GM12873 (cell line): ENCODE measurements at regions not wholly inside any gene's neighbourhood (a gene's known extent, or its start where the extent isn't known, plus 50 kb on each side); places are given as distances from the start of the nearest gene placed in this dataset.

Experiments used
- TF ChIP-seq, protein P1 (sequence below): IDR thresholded peaks from 2 replicates; pipeline ENCODE4 v1.5.1; 2012; ENCODE audit warnings: low read depth, mild to moderate bottlenecking, moderate library complexity, low read length, control low read depth; ENCODE audit not compliant: insufficient read depth; ENCODE audit errors: missing control alignments

DNA sequence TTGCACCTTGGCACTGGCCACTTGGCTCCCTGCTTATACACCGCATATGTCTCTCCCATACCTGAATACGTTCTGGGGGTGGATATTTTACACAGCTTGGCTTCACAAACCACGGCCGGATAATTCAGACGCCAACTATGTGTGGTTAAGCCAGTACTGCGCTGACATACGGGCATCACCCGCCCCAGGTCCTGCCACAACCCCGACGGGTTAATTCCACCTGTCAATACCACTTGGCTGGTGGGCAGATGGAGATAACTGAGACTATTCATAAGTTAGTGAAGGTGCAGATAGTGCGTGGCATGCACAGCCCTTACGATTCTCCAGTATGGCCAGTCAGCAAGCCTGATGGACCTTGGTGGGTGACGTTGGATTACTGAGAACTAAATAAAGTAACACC is 696.3 kb upstream of the AGA start:
- TF ChIP-seq, protein P1, sequence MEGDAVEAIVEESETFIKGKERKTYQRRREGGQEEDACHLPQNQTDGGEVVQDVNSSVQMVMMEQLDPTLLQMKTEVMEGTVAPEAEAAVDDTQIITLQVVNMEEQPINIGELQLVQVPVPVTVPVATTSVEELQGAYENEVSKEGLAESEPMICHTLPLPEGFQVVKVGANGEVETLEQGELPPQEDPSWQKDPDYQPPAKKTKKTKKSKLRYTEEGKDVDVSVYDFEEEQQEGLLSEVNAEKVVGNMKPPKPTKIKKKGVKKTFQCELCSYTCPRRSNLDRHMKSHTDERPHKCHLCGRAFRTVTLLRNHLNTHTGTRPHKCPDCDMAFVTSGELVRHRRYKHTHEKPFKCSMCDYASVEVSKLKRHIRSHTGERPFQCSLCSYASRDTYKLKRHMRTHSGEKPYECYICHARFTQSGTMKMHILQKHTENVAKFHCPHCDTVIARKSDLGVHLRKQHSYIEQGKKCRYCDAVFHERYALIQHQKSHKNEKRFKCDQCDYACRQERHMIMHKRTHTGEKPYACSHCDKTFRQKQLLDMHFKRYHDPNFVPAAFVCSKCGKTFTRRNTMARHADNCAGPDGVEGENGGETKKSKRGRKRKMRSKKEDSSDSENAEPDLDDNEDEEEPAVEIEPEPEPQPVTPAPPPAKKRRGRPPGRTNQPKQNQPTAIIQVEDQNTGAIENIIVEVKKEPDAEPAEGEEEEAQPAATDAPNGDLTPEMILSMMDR, result no peak

DNA sequence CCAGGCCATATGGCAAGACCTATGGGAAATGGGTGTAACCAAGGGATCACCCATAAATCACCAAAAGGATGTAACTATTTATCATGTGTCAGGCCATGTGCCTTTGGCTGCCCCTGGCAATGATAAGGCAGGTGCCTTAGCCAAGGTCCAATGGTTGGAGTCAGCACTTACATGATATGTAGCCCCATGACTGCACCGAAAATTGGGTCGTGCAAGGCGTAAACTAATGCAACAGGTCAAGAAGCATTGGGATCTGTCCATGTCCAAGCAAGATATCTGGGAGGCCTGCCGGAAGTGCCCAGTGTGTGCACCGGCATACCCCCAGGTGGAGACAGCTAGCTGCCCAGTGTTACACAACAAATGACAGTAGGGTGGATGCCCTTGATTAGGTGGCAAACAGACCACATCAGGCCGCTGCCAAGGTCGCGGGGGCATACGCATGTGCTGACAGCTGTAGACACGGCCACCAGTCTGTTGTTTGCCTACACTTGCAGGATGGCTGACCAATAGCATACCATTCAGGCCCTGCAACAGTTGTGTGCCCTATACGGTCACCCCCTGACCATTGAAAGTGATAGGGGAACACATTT is 698.2 kb upstream of the AGA start:
- TF ChIP-seq, protein P1, result no peak

DNA sequence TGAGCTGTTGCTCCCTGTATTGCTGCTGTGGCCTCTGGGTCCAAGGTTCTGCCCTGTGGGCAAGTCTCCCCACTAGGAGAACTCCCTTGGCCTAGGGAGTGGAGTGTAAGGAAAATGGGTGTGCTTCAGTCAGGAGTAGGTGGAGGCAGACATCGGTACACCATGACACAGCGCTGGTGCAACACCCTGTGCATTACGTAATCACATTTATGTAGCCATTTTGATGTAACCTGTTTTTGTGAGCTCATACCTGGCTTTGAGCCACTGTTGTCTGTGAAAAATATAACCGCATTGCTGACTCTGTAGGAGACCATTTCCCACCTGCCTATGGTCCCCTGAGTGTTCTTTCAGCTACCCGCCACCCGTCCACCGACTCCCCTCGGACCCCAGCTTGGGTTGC is 700.5 kb upstream of the AGA start:
- TF ChIP-seq, protein P1, result no peak

DNA sequence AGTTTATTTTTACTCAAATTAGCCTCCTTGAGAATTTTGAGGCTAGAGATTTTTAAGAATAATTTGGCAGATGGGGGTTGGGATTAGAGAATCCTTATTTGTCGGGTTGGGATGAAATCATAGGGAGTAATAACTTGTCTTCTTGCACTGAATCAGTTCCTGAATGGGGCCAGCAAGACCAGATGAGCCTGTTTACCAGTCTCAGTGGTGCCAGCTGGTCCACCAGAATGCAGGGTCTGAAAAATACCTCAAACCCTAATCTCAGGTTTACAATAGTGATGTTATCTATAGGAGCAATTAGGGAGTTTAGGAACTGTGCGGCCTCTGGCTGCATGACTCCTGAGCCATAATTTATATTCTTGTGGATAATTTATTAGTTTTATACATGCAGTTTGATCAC is 705.9 kb upstream of the AGA start:
- TF ChIP-seq, protein P1, result no peak

DNA sequence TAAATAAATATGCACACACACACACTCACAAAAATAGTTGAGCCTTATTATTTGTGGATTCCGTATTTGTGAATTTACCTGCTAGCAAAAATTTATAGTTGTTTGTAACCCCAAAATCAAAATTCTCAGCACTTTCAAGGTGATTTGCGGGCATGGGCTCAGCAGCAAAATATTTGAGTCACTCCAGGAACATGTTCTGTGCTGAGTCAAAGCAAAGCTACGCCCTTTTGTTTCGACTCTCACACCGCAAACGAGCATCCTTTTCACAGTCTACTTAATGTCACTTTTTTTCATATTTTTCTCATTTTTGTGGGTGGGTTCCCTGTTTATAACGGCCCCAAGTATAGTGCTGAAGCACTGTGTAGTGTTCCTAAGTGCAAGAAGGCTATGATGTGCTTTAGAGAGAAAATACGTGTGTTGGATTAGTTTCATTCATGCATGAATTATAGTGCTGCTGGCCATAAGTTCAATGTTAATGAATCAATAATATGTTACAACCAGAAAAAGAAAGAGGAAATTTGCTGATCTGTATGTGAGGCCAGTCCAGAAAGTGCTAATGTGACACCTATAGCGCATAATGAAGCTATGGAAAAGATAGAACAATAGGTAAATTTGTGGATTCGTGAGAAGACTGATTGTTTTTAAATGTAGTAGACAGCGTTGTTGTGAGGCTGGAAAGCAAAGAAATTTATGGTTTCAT is 723.2 kb upstream of the AGA start:
- TF ChIP-seq, protein P1, result no peak

DNA sequence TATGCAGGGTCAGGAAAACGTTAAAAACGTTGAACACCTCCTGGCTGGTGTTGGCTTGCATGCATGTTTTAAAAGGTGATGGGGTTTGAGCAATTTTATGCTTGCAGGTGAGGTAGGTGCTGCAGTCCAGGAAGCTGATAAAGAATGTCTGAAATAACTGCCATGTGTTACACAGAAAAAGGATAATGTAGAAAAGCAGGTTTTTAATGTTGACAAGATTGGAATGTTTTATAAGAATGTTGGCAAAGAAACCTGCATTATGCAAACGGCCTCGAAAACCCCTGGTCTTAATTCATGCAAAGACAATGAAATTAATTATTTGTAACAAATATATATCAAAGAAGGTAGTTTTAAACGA is 723.7 kb upstream of the AGA start:
- TF ChIP-seq, protein P1, result no peak

DNA sequence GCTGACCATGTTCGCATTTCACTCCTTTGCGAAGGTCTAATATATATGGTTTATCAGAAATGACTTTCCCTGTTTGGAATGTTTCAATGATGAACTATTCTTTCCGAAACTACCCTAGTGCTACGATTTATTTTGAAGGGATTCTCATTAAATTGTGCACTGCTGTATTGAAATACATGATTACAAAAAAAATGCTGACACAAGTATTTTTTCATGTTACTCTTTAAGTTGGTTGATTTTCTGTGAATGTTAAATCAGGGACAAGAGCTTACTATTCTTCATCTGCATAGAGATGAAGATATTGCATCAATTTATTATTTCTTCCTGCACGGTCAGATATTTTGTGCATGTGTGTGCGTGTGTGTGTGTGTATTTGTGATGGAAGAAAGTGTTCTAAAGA is 731.5 kb upstream of the AGA start:
- TF ChIP-seq, protein P1, result no peak
